CD14-positive monocyte (primary cell): ENCODE measurements at regions not wholly inside any gene's neighbourhood (a gene's known extent, or its start where the extent isn't known, plus 50 kb on each side); places are given as distances from the start of the nearest gene placed in this dataset.

ENCODE experiments used
- DNase-seq, 3 donors: peaks; one replicate each; pipeline ENCODE4 v3.0.0-alpha.2; 2011 to 2022
- H2AFZ ChIP-seq: 2 replicates; pipeline ENCODE4 v1.6.0; 2012; ENCODE audit warnings: mild to moderate bottlenecking, low read depth, low read length, inconsistent platforms; ENCODE audit not compliant: insufficient read depth, poor library complexity, severe bottlenecking
- H3K27ac ChIP-seq, 2 donors: 1 replicate in 1 of 2; 2 replicates in 1 of 2; pipeline ENCODE4 v1.5.1; 2012 to 2013; ENCODE audit warnings: low read length in 2 of 2, control low read depth in 1 of 2, inconsistent platforms in 1 of 2, low read depth in 1 of 2, mild to moderate bottlenecking in 1 of 2
- H3K27me3 ChIP-seq, 2 donors: one replicate each; pipeline versions ENCODE4 v1.6.0 to v1.6.1; 2011 to 2013; ENCODE audit warnings: low read length in 2 of 2; ENCODE audit not compliant: control insufficient read depth in 2 of 2, insufficient read depth in 2 of 2
- H3K36me3 ChIP-seq, 2 donors: replicated peaks in 1 of 2; 1 replicate in 1 of 2; 2 replicates in 1 of 2; pipeline versions ENCODE4 v1.5.1 to v1.6.1; 2012 to 2013; ENCODE audit warnings: low read length in 2 of 2, control low read depth in 1 of 2, inconsistent platforms in 1 of 2, mild to moderate bottlenecking in 1 of 2; ENCODE audit not compliant: insufficient read depth in 2 of 2, control insufficient read depth in 1 of 2
- H3K4me1 ChIP-seq, 2 donors: 1 replicate in 1 of 2; 2 replicates in 1 of 2; pipeline versions ENCODE4 v1.5.1 to v1.6.1; 2012 to 2013; ENCODE audit warnings: low read length in 2 of 2, control low read depth in 1 of 2, inconsistent platforms in 1 of 2, mild to moderate bottlenecking in 1 of 2, moderate library complexity in 1 of 2; ENCODE audit not compliant: insufficient read depth in 2 of 2, control insufficient read depth in 1 of 2
- H3K4me2 ChIP-seq: replicated peaks from 2 replicates; pipeline ENCODE3; 2012; ENCODE audit warnings: low read length, moderate library complexity, mild to moderate bottlenecking; ENCODE audit not compliant: poor library complexity, severe bottlenecking; ENCODE audit errors: extremely low read depth
- H3K4me3 ChIP-seq, 3 experiments: fragments of 200-600 bp in 1 of 3; sonication (generic) in 1 of 3; replicated peaks in 1 of 3; 1 replicate in 2 of 3; 2 replicates in 1 of 3; pipeline ENCODE4 v1.5.1; 2011 to 2013; ENCODE audit warnings: low read length in 3 of 3, mild to moderate bottlenecking in 3 of 3, control low read depth in 2 of 3, low read depth in 2 of 3, inconsistent platforms in 1 of 3, moderate library complexity in 1 of 3
- H3K79me2 ChIP-seq: 2 replicates; pipeline ENCODE4 v1.6.0; 2012; ENCODE audit warnings: mild to moderate bottlenecking, control low read depth, inconsistent platforms, low read length, moderate library complexity; ENCODE audit not compliant: insufficient read depth
- H3K9ac ChIP-seq: 2 replicates; pipeline ENCODE4 v1.6.0; 2017; ENCODE audit warnings: low read length, mild to moderate bottlenecking; ENCODE audit not compliant: insufficient read depth, poor library complexity, severe bottlenecking
- H3K9me3 ChIP-seq, 2 donors: replicated peaks in 1 of 2; 1 replicate in 1 of 2; 2 replicates in 1 of 2; pipeline versions ENCODE4 v1.5.1 to v1.6.1; 2012 to 2013; ENCODE audit warnings: low read length in 2 of 2, control low read depth in 1 of 2; ENCODE audit not compliant: control insufficient read depth in 1 of 2, insufficient read depth in 1 of 2
- H4K20me1 ChIP-seq: 2 replicates; pipeline ENCODE4 v1.6.0; 2012; ENCODE audit warnings: mild to moderate bottlenecking, low read length, control low read depth, moderate library complexity; ENCODE audit not compliant: insufficient read depth
- H3K27ac Mint-ChIP-seq, 7 donors: one replicate each; pipeline ENCODE4 v1.8.0; 2020; ENCODE audit warnings: mild to moderate bottlenecking in 7 of 7, mixed read lengths in 7 of 7, moderate library complexity in 6 of 7, inconsistent platforms in 2 of 7
- H3K27me3 Mint-ChIP-seq, 3 donors: one replicate each; pipeline ENCODE4 v1.8.0; 2021 to 2022; ENCODE audit warnings: low read depth in 3 of 3, mild to moderate bottlenecking in 3 of 3, mixed read lengths in 3 of 3, moderate library complexity in 3 of 3, inconsistent platforms in 1 of 3
- H3K36me3 Mint-ChIP-seq, 2 donors: one replicate each; pipeline ENCODE4 v1.8.0; 2020; ENCODE audit warnings: mixed read lengths in 2 of 2, inconsistent platforms in 1 of 2, mild to moderate bottlenecking in 1 of 2
- H3K4me1 Mint-ChIP-seq: one replicate; pipeline ENCODE4 v1.8.0; 2020; ENCODE audit warnings: mild to moderate bottlenecking, mixed read lengths
- H3K4me3 Mint-ChIP-seq, 2 donors: one replicate each; pipeline ENCODE4 v1.8.0; 2020; ENCODE audit warnings: mild to moderate bottlenecking in 2 of 2, mixed read lengths in 2 of 2, moderate library complexity in 1 of 2
- H3K9me3 Mint-ChIP-seq, 7 donors: one replicate each; pipeline ENCODE4 v1.8.0; 2020 to 2022; ENCODE audit warnings: mixed read lengths in 7 of 7, mild to moderate bottlenecking in 6 of 7, moderate library complexity in 6 of 7, inconsistent platforms in 2 of 7
- WGBS: methylation state at CpG from one replicate; pipeline ENCODE4 v1.1.5; 2013; ENCODE audit warnings: missing lambda C conversion rate; ENCODE audit not compliant: insufficient coverage; 5-methylcytosine and 5-hydroxymethylcytosine counted together
- intact Hi-C, 2 donors: fragments of 100-400 bp; cut with micrococcal nuclease; formaldehyde crosslinking; loops; one replicate each; pipeline versions ENCODE4 v1.15.0 to v1.15.1; 2023
- TF ChIP-seq, protein P1 (sequence below): fragments of 200-600 bp; IDR thresholded peaks from one replicate; pipeline ENCODE4 v1.8.0; 2022; ENCODE audit warnings: antibody characterized with exemption, mild to moderate bottlenecking

DNA sequence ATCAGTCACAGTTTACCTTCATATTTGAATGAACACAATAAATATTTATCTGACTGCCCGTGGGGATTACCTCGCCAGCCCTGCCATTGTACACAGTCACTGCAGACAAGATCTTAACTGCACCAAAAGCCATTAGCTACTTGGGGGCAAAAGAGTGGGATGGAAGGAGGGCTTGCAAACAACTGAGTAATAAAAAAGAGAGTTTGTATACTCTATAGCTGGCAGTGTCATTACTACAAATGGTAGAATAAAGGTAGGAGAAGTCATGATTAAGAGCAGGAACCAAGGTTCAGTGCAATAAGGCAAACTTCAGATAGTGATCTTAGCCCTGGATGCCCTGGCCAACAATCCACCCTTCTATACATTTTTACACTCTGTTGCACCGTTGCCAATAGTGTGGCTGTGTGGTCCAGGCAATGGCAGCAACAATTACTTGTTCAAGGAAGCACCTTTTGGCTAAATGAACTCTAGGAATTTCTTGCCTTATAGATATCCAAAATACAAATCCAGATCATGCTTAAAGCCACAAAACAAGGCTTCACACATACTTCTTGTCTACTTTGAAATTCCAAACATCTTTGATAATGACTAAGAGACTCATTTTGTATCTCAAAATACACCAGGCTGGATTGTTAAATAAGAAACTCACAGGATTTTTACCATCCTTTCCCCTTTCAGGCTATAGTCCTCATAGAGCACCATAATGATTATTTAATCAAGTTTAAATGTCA lies 955.4 kb upstream of the ADGRB3 start:
- no peak for DNase-seq
- H3K9me3 Mint-ChIP-seq: peaks cover 0 to 13% (median 6%) of the 10 kb centered on the region in 7 donors
- H3K9me3 ChIP-seq: peaks cover 6 to 14% of the 10 kb centered on the region in 2 donors

DNA sequence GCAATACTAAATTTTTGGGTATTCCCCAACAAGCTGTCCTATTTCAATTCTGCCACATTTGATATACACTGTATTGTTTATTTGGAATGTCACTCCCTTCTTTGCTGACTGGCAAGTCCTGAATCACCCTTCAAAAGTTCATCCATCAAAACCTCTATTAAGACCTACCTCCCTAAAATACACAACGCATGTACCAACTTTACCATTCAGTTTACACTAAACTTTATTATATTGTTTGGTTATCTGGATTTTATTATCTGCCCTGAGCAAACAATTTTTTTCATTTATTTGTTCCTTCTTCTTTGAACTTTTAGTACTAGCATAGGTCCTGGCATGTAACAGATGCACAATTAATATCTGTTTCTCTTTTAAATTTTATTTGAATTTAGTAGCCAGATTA lies 958.2 kb upstream of the ADGRB3 start:
- Histone ChIP-seq H3K27me3 (no peaks in the 10 kb centered on the region), H3K27ac (no peak overlapping the region), H3K4me1 (no peaks in the 10 kb centered on the region), H2AFZ (no peak overlapping the region), H3K9ac (no peak overlapping the region), H3K9me3 (peaks cover 20 to 23% of the 10 kb centered on the region in 2 donors), H3K4me3 (no peak overlapping the region), H3K4me2 (no peak overlapping the region), H3K36me3 (no peaks in the 10 kb centered on the region), H3K79me2 (no peaks in the 10 kb centered on the region), H4K20me1 (no peaks in the 10 kb centered on the region)
- TF ChIP-seq, protein P1, sequence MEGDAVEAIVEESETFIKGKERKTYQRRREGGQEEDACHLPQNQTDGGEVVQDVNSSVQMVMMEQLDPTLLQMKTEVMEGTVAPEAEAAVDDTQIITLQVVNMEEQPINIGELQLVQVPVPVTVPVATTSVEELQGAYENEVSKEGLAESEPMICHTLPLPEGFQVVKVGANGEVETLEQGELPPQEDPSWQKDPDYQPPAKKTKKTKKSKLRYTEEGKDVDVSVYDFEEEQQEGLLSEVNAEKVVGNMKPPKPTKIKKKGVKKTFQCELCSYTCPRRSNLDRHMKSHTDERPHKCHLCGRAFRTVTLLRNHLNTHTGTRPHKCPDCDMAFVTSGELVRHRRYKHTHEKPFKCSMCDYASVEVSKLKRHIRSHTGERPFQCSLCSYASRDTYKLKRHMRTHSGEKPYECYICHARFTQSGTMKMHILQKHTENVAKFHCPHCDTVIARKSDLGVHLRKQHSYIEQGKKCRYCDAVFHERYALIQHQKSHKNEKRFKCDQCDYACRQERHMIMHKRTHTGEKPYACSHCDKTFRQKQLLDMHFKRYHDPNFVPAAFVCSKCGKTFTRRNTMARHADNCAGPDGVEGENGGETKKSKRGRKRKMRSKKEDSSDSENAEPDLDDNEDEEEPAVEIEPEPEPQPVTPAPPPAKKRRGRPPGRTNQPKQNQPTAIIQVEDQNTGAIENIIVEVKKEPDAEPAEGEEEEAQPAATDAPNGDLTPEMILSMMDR: no peak
- intact Hi-C loops: no loop called here
- H3K4me1 Mint-ChIP-seq: no peaks in the 10 kb centered on the region
- WGBS: no CpG with 5 or more reads among the region's 1 CpG
- H3K36me3 Mint-ChIP-seq: no peaks in the 10 kb centered on the region
- H3K27me3 Mint-ChIP-seq: no peaks in the 10 kb centered on the region
- no peak overlapping the region for H3K27ac Mint-ChIP-seq
- peaks cover 2 to 22% (median 11%) of the 10 kb centered on the region in 7 donors for H3K9me3 Mint-ChIP-seq
- H3K4me3 Mint-ChIP-seq: no peak overlapping the region
- no peak for DNase-seq

More for the DNA sequence above, 955.4 kb upstream of the ADGRB3 start:
- no peak overlapping the region for H2AFZ ChIP-seq
- no peaks in the 10 kb centered on the region for H3K27me3 Mint-ChIP-seq
- H3K4me1 Mint-ChIP-seq: no peaks in the 10 kb centered on the region
- no peak overlapping the region for H3K9ac ChIP-seq
- WGBS: 57% methylated on average over 1 of the region's 3 CpGs
- TF ChIP-seq, protein P1: no peak
- H3K27ac ChIP-seq: no peak overlapping the region
- H3K4me1 ChIP-seq: no peaks in the 10 kb centered on the region
- no peak overlapping the region for H3K4me2 ChIP-seq
- H3K36me3 ChIP-seq: no peaks in the 10 kb centered on the region
- H3K27ac Mint-ChIP-seq: no peak overlapping the region
- H3K4me3 Mint-ChIP-seq: no peak overlapping the region
- no peak overlapping the region for H3K4me3 ChIP-seq
- intact Hi-C loops: no loop called here
- no peaks in the 10 kb centered on the region for H3K79me2 ChIP-seq
- H4K20me1 ChIP-seq: no peaks in the 10 kb centered on the region
- H3K36me3 Mint-ChIP-seq: no peaks in the 10 kb centered on the region
- H3K27me3 ChIP-seq: no peaks in the 10 kb centered on the region
